GM18951 (cell line): ENCODE measurements at regions not wholly inside any gene's neighbourhood (a gene's known extent, or its start where the extent isn't known, plus 50 kb on each side); places are given as distances from the start of the nearest gene placed in this dataset.

Experiments
- POLR2A ChIP-seq: IDR thresholded peaks from 4 replicates; pipeline ENCODE4 v1.6.1; 2011; ENCODE audit warnings: mild to moderate bottlenecking; ENCODE audit not compliant: insufficient read length, insufficient read depth; ENCODE audit errors: extremely low read depth
- in situ Hi-C: fragments of 300-500 bp; cut with MboI; formaldehyde crosslinking; loops from one replicate; pipeline ENCODE4 v1.12.0; 2022; ENCODE audit warnings: low sequenced_read_pairs, mixed read lengths, inconsistent platforms; ENCODE audit not compliant: unreplicated experiment

DNA sequence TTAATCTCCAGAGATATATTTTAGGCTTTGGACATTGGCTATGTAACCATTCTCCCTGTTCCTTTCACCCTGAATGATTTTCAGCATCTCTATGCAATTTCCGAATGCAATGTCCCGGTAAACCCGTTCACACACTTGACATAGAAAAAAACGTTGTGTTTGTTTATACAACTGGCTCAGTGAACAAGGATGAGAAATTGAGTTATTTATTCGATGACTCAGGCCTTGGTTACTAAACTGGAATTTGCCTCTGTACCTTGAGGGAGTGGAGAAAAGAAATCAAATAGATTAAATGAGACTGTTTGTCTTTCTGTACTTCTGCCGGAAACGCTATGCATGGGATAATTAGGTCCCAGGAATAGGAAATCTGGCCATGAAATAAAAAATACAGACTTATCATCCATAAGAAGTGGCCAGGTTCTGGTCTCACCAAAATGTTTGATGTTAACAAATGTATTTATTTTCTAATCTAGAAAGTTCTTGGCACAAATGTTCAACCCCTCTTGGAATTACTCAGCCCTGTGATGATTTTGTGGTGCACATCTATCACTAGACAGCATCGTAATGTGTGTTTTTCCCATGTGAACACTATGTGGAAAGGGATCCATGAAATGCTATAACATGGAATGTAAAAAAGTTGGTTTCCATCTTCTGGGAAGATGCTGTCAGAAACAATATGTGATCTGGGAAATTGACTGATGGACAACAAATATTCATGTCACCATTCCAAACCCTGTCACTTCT is 253.9 kb downstream of the DUSP10 start:
- in situ Hi-C loops = no loop called here
- no peak for TF ChIP-seq POLR2A

DNA sequence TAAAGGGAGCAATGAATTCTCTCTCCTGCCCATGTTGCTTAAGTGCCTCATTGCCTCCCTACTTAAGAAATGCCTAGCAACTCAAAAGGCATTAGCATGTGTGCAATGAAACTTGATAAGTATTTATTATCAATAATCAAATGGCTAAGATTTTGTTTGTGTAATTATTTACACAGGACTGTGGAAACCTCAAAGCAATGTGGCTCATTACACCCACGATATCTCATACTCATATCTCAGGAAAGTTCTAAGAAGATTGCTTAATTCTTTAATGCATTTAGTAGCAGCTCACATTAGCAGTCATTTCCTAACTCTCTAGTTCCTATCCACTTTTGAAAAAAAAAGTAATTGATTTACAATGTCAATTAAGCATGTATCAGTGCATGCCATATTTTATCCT is 253.3 kb downstream of the DUSP10 start:
- in situ Hi-C loops = no loop called here
- no peak for TF ChIP-seq POLR2A

DNA sequence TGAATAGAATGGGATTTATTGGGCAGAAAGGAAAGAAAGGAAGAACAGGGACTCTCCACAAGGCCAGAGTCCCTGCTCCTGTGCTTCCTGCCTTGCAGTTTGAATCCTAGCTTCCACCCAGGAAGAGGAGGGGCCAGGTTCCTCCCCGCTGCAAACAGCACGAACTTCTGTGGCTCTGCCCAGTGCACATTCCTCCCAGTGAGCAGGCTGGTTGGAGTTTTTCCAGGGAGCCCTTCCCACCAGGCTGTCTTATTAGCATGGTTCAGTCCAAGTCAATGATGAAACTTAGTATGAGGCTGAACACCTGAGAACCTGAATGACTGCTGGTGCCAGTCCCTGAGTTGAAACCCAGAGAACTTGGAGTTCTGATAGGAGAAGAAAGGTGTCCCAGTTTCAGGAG is 247.2 kb downstream of the DUSP10 start:
- in situ Hi-C loops = no loop called here
- no peak for TF ChIP-seq POLR2A

DNA sequence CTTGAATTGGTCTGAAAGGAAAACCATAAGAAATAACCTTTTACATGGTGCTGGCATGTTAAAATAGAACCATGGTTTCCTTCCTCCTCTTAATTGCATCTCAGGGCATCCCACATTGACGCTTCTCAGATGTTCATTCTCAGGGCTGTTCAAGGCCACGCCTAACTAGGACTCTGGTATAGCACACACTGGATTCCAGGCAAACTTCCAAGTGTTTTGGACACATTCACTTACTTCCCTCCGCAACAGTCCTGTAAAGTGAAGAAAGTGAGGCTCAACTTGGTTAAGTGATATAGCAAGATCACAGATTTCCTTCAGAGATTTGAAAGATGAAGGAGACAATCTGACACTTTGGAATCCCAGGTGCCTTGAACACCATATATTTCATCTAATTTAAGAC is 244.8 kb downstream of the DUSP10 start:
- TF ChIP-seq POLR2A = no peak
- in situ Hi-C loops = no loop called here

DNA sequence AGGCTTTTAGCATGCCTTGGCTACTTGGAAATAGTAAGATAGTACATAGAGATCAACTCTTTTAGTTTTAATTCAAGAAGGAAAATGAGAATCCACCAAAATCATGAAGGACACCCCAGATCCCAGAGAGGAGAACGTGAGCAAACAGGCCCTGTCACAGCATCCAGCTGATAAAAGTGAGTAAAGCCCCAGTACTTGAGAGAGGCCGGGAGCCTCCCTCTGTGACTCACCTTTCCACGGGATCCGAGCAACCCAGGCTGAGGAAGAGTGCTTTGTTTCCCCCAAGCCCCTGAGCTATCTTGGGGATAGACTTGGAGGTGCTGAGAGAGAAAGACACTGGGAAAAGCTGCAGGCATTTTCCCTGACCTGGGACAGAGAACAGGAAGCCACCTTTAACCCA is 238.6 kb downstream of the DUSP10 start:
- in situ Hi-C loops = no loop called here

DNA sequence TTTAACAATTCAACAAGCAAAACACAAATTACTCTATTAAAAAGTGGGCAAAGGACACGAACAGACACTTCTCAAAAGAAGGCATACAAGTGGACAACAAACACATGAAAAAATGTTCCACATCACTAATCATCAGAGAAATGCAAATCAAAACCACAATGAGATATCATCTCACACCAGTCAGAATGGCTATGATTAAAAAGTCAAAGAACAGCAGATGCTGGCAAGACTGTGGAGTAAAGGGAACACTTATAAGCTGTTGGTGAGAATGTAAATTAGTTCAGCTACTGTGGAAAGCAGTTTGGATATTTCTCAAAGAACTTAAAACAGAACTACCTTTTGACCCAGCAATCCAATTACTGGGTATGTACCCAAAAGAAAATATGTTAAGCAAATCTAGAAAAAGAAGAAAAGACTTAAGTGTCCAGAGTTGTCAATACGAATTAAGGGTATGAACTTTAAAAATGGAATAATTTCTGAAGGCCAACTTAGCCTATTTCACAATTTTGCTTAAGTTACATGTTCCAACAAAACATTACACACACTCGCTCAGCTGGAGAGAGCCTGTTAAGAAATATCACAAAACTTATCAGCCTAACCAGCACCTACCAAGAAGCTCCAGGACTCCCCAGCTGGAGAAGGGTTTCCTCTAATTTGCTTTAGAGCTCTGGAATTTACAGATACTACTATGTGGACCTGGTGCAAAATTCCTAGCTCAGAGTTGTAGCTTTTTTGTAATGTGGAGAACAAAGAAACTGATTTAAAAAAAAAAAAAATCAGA is 232.1 kb downstream of the DUSP10 start:
- no peak for TF ChIP-seq POLR2A
- in situ Hi-C loops = no loop called here

More for the DNA sequence above, 238.6 kb downstream of the DUSP10 start:
- TF ChIP-seq POLR2A = no peak

DNA sequence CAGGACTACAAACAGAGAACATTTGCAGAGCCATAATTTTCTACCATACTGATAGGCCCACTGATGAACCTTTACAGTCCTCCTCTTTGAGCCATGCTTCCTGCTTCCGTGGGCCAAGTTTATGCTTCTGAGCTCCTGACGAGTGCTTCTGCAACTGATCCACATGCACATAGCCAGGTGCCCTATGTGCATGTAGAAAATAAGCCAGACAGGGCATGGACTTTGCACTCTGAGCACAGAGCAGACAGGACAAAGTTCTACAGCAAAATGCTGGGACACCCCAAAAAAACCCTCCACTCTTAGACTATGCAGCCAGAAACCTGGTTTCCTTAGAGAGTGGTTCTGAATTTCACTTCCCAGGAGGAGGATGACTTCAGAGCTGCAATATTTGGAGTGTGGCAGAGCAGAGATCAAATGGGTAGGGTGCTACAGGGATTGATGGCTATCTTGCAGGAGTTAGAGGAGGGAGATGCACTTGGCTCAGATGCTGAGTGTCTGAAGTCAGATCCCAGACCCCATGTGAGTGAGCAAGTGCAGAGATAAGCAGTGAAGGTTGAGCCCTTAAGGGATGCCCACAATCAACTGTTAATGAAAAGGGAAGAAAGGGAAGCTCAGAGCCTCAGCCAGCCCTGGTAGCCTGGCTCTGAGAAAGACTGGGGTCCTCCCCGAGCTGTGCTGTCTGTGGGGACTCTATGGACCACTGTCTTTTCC is 230.9 kb downstream of the DUSP10 start:
- no peak for TF ChIP-seq POLR2A
- in situ Hi-C loops = no loop called here

DNA sequence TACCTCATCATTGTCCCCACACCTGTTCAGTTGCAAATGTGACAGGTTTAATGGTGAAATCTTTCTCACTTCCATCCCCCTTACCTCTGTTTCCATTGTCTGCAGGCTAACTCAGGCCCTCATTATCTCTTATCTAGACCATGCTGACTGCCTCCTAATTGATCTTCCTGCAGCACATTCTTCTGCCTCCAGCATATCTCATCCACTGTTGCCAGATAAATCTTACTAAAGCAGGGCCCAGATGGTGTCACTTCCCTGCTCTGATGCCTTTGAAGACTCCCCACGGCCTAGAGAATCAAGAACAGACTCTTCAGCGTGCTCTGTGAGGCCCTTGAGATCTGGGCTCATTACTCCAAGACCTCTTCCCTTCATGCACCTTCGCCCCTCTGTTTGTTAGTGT is 230.1 kb downstream of the DUSP10 start:
- in situ Hi-C loops = no loop called here
- no peak for TF ChIP-seq POLR2A

DNA sequence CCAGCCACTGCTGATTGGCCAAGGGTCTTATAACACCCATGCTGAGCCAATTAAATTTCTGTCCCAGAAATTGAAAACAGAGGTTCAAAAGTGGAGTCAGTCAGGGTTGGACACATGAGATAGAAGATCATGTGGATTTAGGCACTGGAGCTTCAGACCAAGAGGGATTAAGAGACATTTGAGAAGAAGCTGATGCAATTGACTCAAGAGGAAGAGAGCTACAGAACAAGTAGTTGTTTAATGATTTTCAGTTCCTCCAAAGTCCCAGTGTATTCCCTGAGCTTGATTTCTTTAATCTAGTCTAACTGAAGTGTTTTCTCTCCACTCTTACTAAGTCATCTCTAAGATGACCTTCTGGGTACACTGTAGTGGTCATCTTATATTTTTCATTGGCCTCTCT is 227.1 kb downstream of the DUSP10 start:
- in situ Hi-C loops = no loop called here
- TF ChIP-seq POLR2A = no peak

DNA sequence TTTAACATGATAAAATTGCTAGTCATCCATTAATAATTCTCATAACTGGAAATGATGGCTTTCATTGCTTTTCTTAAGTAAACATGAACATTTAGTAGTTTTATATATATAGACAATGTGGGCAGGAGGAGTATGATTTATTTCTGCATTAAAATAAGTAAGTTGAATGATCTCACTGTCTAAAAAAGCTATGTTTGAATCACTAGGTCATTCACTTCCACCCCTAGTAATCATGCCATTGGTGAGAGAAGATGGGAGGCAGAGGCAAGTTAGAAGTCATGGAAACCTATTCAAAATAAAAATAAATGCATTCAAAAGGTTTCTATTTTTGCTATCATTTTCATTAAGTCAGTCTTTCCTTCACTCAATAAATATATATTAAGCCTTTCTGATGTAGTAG is 226.4 kb downstream of the DUSP10 start:
- no peak for TF ChIP-seq POLR2A
- in situ Hi-C loops = no loop called here

DNA sequence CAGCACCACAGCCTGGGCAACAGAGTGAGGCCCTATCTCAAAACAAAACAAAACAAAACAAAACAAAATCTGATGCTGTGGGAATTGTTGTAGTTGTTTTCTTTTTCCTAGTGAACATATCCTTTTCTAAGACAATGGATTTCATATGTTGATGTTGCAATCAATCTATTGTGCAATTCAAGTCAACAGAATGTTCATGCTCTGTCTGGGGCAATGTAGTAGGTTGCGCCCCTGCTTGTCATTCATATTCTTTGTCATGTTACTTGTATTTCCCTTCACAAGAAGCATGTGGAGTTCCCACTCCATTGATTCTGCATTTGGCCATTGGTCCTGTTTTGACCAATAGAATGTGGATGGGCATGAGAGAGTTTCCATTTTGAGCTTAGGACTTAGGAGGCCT is 223.9 kb downstream of the DUSP10 start:
- no peak for TF ChIP-seq POLR2A
- in situ Hi-C loops = no loop called here

DNA sequence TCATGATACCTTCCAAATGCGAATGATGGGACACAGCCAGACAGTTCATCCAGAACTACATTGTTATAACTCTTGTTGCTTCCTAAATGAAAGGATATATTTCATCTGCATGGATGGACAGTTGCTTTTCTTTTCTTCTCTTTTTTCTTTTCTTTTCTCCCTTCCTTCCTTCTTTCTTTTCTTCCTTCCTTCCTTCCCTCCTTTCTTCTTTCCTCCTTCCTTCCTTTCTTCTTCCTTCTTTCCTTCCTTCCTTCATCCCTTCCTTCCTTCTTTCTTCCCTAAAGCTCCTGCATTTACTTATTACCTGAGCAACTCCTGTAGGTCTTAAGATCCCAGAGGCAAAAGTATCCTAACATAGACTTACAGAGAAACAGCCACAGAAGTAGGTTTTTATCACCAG is 221.6 kb downstream of the DUSP10 start:
- in situ Hi-C loops = no loop called here
- TF ChIP-seq POLR2A = no peak

DNA sequence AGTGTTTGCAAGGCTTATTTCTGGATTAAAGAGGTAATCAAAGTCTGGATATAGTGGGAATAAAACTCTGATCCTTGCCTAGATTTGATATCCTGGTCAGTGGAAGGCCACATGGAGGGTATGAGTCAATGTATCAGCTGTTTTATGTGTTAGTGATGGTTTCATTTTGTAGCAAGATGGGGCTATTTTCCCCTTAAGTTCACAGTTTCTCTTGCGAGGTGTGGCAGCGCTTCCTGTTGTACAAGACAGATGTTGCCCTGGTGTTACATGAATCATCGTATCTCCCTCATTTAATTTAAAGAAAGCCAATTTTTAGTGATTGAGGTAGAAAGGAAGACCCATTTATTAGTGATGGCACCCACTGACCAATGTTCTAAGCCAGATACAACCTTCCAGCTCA is 220.2 kb downstream of the DUSP10 start:
- no peak for TF ChIP-seq POLR2A
- in situ Hi-C loops = no loop called here
